ENCODE measurements at regions not wholly inside any gene's neighbourhood (a gene's known extent, or its start where the extent isn't known, plus 50 kb on each side); places are given as distances from the start of the nearest gene placed in this dataset.

DNA sequence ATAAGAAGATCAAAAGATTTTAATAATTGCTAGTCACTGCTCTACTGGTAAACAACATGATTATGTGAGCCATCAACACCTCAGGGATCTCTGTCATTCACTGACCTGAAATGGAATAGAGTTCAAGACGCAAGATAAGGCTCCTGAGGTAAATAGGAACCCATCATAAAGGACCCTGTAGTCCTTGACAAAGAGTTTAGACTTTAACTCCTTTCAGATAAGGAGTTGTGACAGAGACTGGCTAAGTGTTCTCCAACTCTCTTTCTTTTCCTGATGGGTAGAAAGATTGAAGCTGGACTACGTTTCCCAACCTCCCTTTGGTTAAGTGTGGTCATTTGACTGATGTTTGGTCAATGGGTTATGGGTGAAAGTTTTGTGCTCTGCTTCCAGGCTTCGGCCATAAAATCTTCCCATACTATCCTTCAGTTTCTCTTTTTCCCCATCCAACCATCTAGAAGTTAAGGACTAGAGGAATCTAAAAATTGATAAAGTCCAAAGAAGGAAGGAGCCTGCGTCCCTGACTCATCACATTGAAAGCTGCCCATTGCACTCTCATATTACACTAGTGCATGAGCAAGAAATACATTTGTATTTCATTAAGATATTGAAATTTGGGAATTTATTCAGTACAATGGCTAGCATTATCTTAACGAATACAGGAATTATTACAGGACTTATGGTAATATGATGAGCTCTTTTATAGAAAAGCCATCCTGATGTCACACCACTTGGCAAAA, 293.7 kb upstream of the ACVR2A start:
- no peak for DNase-seq (ENCODE audit: low spot score)

DNA sequence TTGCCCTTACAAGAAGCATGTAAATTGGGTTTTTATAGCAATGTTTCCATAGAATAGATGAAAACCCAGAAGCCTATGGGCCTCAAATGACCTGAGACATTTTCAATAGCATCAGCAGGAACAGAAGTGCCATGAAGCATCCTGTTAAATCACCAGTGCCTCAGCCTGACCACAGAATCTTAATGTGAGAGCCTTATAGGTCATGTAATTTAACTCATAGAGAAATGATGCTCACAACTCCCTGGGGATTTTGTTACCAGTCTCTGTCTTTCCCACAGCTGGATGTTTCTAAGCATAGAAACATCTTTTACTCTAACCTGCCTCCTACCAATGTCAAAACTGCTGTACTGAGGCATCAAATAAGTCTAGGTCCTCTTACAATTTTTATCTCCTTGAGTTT, 295.8 kb upstream of the ACVR2A start:
- DNase-seq (ENCODE audit: low spot score), result no peak

DNA sequence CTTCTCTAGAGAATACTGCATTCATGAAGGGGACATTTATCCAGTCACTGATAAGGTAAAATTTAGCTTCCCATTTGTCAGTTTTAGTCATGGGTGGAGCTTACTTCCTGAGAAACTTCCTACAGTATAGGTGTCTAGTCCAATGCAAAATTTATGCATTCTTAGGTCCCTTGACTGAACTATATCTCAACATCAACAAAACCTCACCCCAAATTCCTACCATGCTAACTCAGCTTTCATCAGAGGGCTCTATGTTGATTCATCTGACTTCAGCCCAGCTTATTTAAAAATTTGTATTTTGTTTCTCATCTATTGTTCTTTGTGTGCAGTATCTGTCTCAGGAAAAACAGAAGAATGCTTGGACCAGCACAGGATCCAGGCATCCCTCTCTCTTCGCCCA, 296.4 kb upstream of the ACVR2A start:
- DNase-seq (ENCODE audit: low spot score), result no peak

DNA sequence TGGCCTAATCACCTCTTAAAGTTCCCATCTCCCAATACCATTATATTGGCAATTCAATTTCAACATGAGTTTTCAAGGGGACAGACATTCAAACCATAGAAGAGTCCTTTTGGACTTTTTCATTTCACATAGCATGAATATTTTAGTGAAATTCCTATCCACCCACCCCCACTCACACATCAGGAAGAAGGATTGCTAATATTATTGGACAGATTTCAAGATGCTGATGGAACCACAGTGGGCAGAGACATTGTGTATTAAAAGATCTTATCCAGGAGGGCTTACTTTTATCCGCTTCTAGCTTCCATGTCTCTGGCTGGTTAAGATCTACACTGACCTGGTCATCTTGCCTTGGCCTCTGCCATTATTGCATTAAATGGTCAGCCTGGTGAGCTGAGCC, 297.4 kb upstream of the ACVR2A start:
- no peak for DNase-seq (ENCODE audit: low spot score)

DNA sequence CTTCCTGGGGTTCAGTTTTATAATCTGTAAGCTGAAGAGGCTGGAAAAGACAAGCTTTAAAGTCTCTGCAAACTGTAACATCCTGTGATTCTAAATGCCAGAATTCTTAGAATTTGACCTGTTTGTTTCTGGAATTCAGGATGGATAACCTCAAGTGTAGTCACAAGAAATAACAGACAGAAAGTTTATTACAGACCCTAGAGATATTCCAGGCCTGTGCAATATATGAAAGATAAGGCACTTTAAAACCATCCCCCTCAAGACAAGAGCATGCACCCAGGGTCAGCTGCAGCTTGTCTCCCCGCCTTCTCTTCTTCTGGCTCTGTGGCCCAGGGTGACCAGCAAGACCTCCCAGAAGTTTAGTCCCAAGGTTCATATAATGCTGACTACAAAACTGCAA, 298.7 kb upstream of the ACVR2A start:
- no peak for DNase-seq (ENCODE audit: low spot score)

DNA sequence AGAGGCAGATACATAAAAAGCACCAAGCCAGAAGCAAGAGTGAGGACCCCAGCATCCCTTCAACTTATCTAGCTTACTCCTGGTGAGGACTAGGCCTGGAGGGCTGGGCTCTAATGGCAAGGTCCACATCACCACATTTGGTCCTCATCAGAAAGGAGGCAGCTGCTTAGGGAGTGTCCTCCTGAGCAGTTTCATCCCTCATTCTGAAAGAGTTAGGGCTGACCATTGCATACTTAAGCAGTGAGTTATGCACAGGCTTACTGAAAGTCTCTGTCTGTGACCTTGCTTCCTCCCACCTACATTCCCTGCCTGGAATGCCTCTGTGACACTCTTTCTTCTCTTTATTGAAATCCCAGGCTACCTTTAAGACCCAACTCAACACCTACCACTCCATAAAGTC, 301.8 kb upstream of the ACVR2A start:
- no peak for DNase-seq (ENCODE audit: low spot score)

DNA sequence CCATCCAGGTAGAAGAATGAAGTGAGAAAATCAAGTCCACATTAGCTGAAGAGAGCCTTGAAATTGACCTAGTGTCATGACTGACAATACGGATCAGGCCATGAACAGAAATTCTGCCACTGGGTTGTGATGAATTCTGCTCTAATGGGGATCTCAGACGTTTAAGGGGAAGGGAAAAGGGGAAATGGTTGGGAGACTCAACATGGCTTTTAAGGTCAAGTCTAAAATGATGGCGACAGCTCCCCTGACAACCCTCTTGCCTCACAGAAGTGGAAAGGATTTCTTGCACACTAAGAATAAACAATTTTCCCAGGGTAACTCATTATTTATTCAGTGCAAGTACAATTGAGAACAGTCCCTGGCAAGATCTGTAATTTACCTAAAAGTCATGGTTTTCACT, 302.5 kb upstream of the ACVR2A start:
- no peak for DNase-seq (ENCODE audit: low spot score)

DNA sequence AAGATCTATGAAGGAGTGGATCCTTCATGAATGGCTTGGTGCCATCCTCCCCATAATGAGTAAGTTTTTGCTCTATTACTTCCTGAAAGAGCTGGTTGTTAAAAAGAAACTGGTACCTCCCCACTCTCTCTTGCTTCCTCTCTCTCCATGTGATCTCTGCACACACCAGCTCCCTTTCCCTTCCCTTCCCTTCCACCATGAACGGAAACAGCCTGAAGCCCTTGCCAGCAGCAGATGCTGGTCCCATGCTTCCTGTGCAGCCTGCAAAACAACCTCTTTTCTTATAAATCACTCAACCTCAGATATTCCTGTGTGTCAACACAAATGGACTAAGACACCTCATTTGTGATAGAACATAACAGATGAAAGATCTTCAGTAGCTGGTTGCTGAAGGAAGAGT, 303.5 kb upstream of the ACVR2A start:
- no peak for DNase-seq (ENCODE audit: low spot score)

DNA sequence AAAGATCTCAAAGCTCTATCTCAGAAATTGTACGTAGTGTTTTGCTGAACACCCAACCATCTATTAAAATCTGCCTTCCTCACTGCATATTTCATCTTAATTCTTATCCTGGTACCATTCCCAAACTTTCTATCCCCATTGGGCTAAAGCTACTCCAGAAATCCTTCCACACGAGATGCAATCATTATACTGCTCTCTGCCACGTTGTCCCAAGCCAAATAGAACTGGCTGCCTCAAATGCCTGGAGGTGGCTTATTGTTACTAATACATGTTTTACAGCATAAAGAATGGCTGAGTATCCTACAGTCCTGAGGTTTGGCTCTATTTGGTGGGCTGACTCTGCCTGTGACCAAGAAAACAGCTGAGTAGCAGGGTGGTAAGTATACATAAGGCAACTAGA, 306.0 kb upstream of the ACVR2A start:
- DNase-seq (ENCODE audit: low spot score), result no peak

DNA sequence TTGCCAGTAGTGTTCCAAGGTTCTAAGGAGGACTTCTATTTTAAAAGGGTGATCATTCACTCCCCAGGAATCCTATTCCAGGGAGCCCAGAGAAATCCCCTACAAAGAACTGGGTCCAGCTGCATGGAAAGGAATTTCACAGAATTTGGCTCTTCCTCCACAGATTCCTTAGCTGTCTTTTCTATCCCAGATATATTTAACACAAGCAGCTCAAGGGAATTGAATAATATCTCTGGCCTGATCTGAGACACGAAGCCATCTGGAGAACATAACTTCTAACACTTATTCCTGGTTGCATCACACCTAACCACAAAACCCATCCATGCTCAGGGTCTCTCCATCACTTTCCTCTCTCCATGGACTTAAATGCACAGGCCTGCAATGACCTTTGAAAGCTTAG, 306.7 kb upstream of the ACVR2A start:
- no peak for DNase-seq (ENCODE audit: low spot score)

DNA sequence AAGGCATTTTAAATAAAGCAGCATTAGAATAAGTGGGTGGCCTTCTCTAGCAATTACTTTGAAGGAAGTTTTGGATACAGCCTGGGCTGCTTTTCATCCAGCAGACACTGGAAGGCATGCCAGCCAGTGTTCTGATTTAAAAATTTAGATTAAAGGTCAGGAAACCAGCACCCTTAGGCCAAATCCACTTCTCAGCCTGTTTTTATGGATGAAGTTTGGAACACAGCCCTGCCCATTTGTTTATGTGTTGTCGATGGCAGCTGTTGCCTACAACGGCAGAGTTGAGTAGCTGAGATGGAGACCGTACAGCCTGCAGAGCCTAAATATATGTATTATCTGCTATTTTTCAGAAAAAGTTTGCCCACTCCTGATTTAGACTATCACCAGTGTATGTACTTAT, 313.6 kb upstream of the ACVR2A start:
- DNase-seq (ENCODE audit: low spot score), result no peak

DNA sequence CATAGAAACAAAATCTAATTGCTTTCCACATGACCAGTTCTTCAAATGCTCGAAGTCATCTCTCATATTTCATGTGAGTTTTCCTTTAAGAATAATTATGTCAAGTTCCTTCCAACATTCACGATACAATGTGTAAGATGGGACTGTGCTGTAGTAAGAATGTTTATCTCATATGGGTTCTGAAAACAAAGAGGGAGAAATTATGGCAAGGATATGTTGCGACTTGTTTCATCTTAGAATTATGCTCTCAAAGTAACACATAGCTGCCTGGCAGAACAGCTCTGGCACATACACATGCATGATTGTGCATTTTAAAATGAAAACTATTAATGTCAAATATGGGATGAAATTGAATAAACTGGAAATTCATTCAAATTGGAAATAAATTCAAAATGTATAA, 314.8 kb upstream of the ACVR2A start:
- DNase-seq (ENCODE audit: low spot score), result no peak

DNA sequence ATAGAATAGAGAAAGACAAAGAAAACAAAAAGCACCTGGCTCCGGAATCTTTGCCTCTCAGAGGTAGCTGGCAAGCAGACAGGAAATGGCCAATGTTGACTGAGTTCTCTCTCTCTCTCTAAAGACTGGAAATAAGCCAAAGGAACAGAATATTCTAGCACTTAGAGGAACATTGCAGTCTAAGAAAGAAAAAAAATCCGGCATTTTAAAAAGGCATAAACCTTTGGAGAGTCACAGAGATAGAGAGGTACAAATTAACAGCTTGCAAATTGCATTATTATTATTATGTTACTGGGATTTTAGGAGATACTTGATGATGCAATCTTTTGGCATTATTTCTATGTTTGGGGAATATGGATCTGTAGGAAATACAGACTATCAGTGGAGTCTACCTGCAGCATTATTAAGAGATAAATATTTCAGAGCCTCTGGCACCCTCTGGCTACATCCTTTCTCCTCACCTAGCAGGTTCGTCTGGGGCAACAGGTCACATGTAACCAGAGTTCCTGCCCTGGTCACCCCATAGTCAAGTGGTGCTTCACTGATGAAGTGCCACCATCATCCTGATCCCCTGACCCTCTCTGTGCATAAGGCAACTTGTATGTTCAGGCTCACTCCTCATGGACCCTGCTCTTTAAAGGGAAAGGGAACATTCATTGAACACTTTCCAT, 318.9 kb upstream of the ACVR2A start:
- no peak for DNase-seq (ENCODE audit: low spot score)

DNA sequence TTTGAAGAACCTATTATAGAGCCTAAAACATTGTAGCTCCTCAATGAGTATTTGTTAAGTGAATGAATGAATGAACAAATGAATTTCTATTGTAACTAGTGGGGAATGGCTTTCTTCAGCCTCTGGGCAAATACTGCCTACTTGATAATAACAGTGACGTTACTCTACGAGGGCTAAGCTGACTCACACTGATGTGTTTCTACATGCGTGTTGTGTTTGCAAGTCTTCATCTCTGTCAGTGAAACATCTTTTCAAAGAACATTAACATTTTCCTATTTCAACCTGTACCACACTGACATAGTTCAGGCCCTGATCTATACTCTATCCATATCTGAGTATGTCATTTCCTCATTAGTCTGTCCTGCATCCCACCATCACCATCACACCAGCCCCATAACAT, 319.9 kb upstream of the ACVR2A start:
- no peak for DNase-seq (ENCODE audit: low spot score)

DNA sequence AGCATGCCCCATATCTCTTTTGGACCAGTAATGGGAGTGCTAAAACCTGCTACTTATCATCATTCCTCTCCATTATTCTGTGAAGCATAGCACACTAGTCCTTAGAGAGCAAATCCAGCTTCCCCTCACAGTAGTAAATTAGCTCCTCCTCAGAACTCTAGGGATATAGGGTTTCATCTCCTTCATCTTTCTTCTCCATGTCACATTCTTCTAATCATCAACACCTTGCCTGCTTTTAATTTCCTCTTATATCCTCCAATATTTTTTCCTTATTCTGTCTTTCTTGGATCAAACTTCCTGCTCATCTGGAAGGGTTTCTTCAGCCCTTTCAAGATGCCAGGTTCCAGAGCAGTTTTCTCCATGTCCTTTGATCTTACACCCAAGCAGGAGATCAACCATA, 321.4 kb upstream of the ACVR2A start:
- no peak for DNase-seq (ENCODE audit: low spot score)

DNA sequence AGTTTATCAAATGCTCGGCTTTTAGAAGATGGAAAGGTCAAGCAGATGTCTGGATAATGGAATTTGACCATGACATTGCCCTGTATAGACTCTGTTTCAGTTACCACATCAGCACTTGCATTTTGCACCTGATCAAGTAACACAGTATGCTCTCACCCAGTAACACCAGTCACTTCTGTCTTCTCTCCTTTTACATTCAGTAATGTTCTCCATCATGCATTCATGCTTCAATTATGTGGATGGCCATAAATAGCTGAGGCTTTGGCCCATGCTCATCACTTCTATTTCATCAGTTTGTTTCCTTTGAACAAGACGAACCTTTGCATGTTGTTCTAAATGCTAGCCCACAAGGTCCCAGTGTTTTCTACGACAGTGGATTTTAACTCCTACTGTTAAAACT, 322.9 kb upstream of the ACVR2A start:
- no peak for DNase-seq (ENCODE audit: low spot score)

DNA sequence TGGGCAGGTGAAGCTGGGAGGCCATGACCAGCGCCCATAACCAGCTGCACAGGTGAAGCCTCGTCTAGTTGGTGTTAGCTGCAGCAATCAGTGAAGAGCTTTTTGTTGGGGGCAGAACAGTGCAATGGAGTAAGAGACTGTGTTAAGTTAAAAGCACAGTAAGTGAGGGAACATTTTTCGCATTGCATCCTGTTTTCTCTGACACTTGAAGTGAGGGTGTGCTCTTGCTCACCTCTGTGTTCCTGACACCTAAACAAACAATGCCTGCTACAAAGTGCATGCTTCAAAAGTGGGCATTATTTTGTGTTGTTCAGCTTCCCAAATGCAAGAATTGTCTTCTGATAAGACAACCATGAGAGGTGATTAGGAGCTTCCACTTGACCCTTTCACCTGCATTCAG, 324.0 kb upstream of the ACVR2A start:
- DNase-seq (ENCODE audit: low spot score), result no peak

DNA sequence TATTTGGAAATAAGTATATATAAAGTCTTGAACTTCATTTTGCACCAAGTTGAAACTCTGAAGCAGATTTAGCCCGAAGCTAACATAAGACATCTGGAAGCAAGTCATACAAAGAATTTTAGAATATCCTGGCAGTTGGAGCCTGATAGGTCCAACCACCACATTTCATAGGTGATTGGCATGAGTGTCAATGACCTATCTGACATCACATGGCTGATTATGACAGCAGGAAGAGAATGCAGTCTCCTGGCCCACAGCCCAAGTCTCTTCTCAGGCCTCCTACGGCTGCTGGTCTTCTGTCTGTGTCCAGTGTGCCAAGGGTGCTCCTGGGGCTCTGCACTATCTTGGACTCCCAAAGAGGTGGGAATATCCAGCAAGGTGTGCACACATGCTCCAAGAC, 325.7 kb upstream of the ACVR2A start:
- no peak for DNase-seq (ENCODE audit: low spot score)

DNA sequence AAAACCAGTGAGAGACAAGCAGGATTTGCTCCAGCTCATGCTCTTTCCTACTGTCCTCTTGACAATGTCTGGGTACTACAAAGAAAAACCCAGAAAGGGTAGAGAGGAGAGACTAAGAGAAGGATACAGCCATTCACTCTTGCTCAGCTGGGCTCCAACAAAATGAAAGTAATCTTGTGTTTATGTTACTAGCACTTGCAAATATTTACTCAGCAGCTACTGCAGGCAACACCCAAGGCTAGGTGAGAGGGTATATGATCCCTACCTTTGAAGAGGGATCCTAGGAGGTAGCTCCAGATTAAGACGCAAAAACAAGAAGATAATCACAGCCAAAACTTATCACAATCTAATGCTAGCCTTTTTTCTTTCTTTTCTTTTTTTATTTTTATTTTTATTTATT, 329.6 kb upstream of the ACVR2A start:
- DNase-seq (ENCODE audit: low spot score), result no peak

DNA sequence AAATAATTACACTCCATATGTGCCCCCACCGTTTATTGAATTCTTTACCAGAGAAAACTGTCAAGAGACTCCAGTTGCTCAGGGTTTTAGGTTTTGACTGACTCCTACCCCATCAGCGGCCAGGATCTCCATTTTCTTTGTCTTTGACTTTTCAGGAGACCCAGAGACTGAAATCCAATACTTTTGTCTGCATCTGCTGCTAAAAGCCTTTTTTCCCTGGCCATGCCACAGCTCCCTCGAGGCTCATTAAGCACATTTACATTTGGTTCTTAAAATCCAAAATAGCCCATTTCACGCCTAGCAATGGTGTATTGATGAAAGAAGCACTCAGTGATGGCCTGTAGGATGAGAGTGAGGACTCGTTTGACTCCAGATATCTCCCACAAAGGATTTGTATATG, 332.6 kb upstream of the ACVR2A start:
- no peak for DNase-seq (ENCODE audit: low spot score)

DNA sequence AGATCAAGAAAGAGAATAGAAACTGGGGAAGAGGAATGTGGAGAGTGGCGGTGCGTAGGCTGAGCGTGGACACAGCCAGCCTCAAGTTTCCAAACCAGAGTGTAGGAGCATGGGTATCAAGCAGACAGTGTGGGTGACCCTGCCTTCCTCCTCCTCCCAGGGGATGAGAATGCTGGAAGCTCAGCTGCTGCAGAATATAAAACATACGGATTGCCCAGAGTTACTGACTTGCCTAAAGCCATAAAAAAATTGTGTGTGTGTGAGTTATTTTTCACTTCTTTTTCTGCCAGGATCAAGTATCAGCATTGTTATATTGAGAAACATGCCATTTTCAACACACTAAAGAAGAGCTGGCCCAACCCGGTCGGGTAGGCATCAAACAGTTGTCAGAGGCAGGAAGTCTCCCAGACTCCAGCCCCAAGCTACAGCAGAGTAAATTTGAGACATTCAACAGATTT, 333.3 kb upstream of the ACVR2A start:
- peak; percentile 12 for DNase-seq (ENCODE audit: low spot score)

DNA sequence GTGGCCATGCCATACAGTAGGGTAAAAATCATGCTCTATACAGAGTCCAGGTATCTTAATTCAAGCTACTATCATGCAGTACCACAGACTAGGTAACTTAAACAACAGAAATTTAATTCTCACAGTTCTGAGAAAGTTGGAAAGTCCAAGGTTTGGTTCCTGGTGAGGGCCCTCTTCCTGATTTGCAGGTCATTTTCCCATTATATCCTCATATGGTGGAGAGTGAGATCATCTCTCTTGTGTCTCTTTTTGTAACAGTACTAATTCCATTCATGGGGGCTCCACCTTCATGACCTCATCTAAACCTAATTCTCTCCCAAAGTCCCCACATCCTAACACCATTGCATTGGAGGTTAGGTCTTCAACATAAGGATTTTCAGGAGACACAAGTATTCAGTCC, 335.0 kb upstream of the ACVR2A start:
- DNase-seq (ENCODE audit: low spot score), result no peak

DNA sequence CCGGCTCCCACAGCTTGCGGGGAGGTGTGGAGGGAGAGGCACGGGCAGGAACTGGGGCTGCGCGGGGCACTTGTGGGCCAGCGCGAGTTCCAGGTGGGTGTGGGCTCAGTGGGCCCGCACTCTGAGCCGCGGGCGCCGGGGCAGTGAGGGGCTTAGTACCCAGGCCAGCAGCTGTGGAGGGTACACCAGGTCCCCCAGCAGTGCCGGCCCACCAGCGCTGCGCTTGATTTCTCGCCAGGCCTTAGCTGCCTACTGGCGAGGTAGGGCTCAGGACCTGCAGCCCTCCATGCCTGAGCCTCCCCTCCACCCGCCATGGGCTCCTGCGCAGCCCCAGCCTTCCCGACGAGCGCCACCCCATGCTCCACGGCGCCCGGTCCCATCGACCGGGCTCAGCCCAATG, 337.9 kb upstream of the ACVR2A start:
- DNase-seq (ENCODE audit: low spot score), result no peak

DNA sequence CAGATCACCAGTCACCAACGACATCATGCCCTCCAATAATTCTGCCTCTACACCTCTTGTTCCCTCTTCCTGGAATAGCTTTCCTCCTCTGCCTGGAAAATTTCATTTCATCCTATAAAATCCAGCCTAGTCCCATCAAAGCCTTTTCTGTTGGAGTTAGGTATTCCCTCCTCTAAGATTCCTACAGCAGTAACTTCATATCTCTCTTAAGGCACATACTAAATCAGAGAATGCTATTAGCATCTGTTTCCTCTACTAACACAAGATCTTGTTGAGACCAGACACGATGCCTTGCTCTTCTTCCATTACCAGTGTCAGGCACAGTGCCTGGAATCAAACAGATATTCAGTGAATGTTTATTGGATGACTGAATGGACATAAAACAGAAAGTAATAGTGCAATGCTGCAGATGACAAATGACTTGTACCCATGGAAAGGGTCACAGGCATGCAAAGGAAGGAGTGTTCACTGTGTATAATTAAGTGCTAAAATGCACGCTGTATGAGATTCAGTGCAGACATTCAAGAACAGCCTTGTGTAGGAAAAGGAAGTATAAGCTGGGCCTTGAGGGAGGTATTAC, 342.0 kb upstream of the ACVR2A start:
- DNase-seq (ENCODE audit: low spot score), result no peak

All from iPS-NIHi11 (cell line).